ENCODE measurements at regions not wholly inside any gene's neighbourhood (a gene's known extent, or its start where the extent isn't known, plus 50 kb on each side); places are given as distances from the start of the nearest gene placed in this dataset.

DNA sequence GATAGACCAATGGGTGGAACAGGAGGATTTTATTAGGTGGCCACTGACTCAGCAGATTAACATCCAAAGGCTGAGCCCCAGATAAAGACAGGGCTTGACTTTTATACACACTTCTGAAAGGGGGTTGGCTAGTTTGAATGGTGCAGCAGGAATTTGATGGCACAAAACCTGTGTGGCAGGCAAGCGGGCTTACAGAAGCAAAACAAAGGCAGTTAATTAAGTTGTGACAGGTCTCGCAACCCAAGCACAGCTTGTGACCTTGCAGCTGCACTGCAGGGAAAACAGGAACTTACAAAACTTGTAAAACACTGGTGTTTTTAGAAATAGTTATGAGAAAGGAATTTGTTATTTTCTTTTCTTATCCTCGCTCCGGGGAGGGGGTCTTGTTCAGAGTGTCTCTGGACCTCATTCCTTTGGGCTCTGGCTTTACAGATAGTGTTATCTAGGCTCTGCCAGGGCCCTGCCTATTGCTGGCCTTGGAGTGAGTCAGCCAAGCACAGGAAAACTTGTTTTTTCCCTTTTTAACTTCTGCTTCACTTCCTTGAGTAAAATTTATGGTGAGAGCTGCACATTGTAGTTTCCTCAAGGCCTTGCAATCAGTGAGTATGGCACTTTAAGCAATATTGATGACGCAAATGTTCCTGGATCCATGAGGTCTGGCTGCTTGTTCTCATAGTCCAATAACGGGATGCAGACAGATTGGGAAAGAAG, 457.1 kb downstream of the TGIF2LY start:
- DNase-seq = peak; percentile 87
